Endothelial cell (in vitro differentiated cells): ENCODE measurements at regions not wholly inside any gene's neighbourhood (a gene's known extent, or its start where the extent isn't known, plus 50 kb on each side); places are given as distances from the start of the nearest gene placed in this dataset.
"Not testable (repeated sequence)": the region's sequence is repeated elsewhere in the genome, so short reads cannot be mapped to it uniquely, and the experiment has no call there.

Experiments used
- DNase-seq: peaks from one replicate; pipeline ENCODE4 v3.0.0; 2021; ENCODE audit warnings: low spot score
- H3K27ac Mint-ChIP-seq: one replicate; pipeline ENCODE4 v1.8.0; 2021; ENCODE audit warnings: mixed read lengths, inconsistent platforms; ENCODE audit not compliant: unreplicated experiment
- H3K27me3 Mint-ChIP-seq: one replicate; pipeline ENCODE4 v1.8.0; 2021; ENCODE audit warnings: mild to moderate bottlenecking, moderate library complexity, mixed read lengths, inconsistent platforms; ENCODE audit not compliant: unreplicated experiment
- H3K36me3 Mint-ChIP-seq: one replicate; pipeline ENCODE4 v1.8.0; 2021; ENCODE audit warnings: mild to moderate bottlenecking, low read depth, mixed read lengths, inconsistent platforms; ENCODE audit not compliant: unreplicated experiment
- H3K4me1 Mint-ChIP-seq: one replicate; pipeline ENCODE4 v1.8.0; 2021; ENCODE audit warnings: mild to moderate bottlenecking, mixed read lengths, inconsistent platforms; ENCODE audit not compliant: unreplicated experiment
- H3K4me3 Mint-ChIP-seq: one replicate; pipeline ENCODE4 v1.8.0; 2021; ENCODE audit warnings: mild to moderate bottlenecking, mixed read lengths, inconsistent platforms; ENCODE audit not compliant: unreplicated experiment
- H3K9me3 Mint-ChIP-seq: one replicate; pipeline ENCODE4 v1.8.0; 2021; ENCODE audit warnings: mixed read lengths, inconsistent platforms; ENCODE audit not compliant: unreplicated experiment
- CTCF ChIP-seq: fragments of 200-600 bp; sonication (generic); IDR thresholded peaks from one replicate; pipeline ENCODE4 v1.5.0; 2021; ENCODE audit warnings: antibody characterized with exemption; ENCODE audit not compliant: unreplicated experiment

GRCh38 chr1:73842436-73842835 lies 355.5 kb downstream of the LRRIQ3 start:
- Mint-ChIP-seq H3K4me1 (no peaks in the 10 kb centered on the region), H3K36me3 (no peaks in the 10 kb centered on the region), H3K27me3 (no peaks in the 10 kb centered on the region), H3K9me3 (no peaks in the 10 kb centered on the region), H3K27ac (no peak overlapping the region), H3K4me3 (no peak overlapping the region)
- no peak for DNase-seq
- no peak for TF ChIP-seq CTCF

GRCh38 chr1:73839922-73840321 lies 358.1 kb downstream of the LRRIQ3 start:
- H3K27ac Mint-ChIP-seq, result no peak overlapping the region
- H3K4me3 Mint-ChIP-seq, result no peak overlapping the region
- H3K4me1 Mint-ChIP-seq, result no peaks in the 10 kb centered on the region
- no peaks in the 10 kb centered on the region for H3K36me3 Mint-ChIP-seq
- peak; percentile 30 for DNase-seq
- peak; percentile 71 for TF ChIP-seq CTCF
- no peaks in the 10 kb centered on the region for H3K9me3 Mint-ChIP-seq
- H3K27me3 Mint-ChIP-seq, result no peaks in the 10 kb centered on the region

DNA sequence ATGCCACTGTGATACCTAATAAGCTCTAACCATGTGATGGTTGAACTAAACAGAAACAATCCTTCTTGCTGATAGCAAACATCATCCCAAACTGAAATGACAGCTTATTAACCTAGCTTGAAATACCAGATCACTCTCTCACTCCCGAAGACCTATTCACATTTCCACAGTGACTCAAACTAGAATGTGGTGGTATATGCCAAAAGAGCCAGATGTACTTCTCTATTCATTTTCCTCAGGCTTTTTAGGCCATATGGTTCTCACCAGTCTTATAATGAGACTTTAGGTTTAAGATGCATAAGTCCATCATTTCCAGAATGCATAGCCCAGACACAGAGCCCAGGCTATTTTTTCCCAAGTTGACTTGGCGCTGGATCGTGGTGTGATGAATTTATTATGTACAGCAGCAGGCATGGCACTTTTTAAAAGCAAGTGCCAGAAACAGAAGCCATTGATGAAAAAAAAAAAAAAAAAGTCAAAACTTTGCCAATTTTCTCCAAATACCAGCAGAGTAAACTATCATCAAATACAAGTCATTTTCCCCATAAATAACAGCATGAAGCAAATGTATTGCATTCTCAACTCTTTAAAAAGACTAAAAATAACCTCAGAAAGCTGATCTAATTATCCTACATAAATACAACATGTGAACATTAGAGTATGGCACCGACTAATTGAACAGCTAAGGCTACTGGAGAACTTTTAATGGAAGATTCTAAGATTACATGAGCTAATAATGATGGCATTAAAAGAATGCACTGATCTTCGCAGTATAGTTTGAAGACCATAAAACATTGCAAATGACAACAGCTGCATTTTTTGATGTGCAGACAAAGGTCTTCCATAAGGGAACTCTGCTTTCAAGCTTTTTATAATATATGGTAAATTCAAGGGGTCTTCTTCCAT lies 365.4 kb downstream of the LRRIQ3 start:
- Mint-ChIP-seq H3K27ac (no peak overlapping the region), H3K27me3 (no peaks in the 10 kb centered on the region), H3K9me3 (no peaks in the 10 kb centered on the region), H3K4me1 (no peaks in the 10 kb centered on the region), H3K4me3 (no peak overlapping the region), H3K36me3 (no peaks in the 10 kb centered on the region)
- TF ChIP-seq CTCF, result no peak
- no peak for DNase-seq

DNA sequence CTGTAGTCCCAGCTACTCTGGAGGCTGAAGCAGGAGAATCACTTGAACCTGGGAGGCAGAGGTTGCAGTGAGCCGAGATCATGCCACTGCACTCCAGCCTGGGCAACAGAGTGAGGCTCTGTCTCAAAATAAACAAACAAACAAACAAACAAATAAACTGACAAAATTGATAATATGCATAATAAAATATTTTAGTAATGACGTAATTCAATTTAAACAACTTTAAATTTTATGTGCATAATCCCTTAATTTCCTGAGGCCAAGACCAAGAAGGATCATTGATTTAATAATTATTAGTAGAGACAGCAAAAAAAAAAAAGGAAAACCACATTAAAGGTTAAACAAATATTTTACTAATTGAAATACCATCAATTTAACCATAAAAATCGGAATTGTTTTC lies 370.7 kb downstream of the LRRIQ3 start:
- H3K9me3 Mint-ChIP-seq, H3K27me3 Mint-ChIP-seq, H3K36me3 Mint-ChIP-seq, H3K27ac Mint-ChIP-seq, DNase-seq, H3K4me1 Mint-ChIP-seq, H3K4me3 Mint-ChIP-seq: not testable (repeated sequence)

DNA sequence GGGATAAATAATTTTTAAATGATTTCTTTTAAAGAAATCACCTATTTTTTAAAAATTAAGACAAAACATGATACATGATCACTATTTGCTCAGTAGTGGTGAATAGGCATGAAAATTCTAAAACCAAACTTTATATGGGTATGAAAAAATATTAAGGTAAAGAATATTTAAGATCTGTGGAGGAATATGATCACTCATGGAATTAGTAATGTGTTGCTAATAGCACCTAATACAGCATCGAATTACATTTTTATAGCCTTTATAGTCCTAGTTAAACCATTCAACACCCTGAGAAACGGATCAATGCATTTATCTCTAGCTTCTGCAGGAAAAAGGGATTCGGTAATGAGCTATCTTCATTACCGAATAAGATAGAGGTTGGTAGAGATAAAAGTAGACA lies 373.9 kb downstream of the LRRIQ3 start:
- Mint-ChIP-seq H3K27me3 (no peaks in the 10 kb centered on the region), H3K9me3 (no peaks in the 10 kb centered on the region), H3K27ac (no peak overlapping the region), H3K36me3 (no peaks in the 10 kb centered on the region), H3K4me3 (no peak overlapping the region), H3K4me1 (no peaks in the 10 kb centered on the region)
- no peak for DNase-seq
- TF ChIP-seq CTCF, result no peak
